Prostate gland (tissue), 2 donors: ENCODE measurements at regions not wholly inside any gene's neighbourhood (a gene's known extent, or its start where the extent isn't known, plus 50 kb on each side); places are given as distances from the start of the nearest gene placed in this dataset.

Experiments used
- DNase-seq: peaks from one replicate; pipeline ENCODE4 v3.0.0-alpha.2; 2019; ENCODE audit warnings: low spot score
- H3K27ac ChIP-seq, 2 donors: fragments of 200-600 bp; sonication (generic); 2 replicates each; pipeline ENCODE4 v1.5.1; 2017 to 2019
- H3K27me3 ChIP-seq: fragments of 200-600 bp; sonication (generic); replicated peaks from 2 replicates; pipeline ENCODE4 v1.5.1; 2019; ENCODE audit not compliant: insufficient read depth
- H3K36me3 ChIP-seq, 2 donors: fragments of 200-600 bp; sonication (generic); 1 replicate in 1 of 2; 2 replicates in 1 of 2; pipeline versions ENCODE4 v1.5.1 to v1.8.1; 2017 to 2019
- H3K4me1 ChIP-seq: fragments of 200-600 bp; sonication (generic); replicated peaks from 2 replicates; pipeline ENCODE4 v1.5.1; 2019
- H3K4me3 ChIP-seq, 2 donors: fragments of 200-600 bp; sonication (generic); 2 replicates each; pipeline ENCODE4 v1.5.1; 2017 to 2019
- H3K9me3 ChIP-seq: fragments of 200-600 bp; sonication (generic); 2 replicates; pipeline ENCODE4 v1.5.1; 2017
- CTCF ChIP-seq, 4 experiments: fragments of 200-600 bp in 2 of 4; fragments of 450-650 bp in 2 of 4; sonication (generic) in 2 of 4; IDR thresholded peaks; 1 replicate in 3 of 4; 2 replicates in 1 of 4; pipeline ENCODE4 v1.5.1; 2016 to 2019; ENCODE audit warnings: antibody characterized with exemption in 4 of 4, mild to moderate bottlenecking in 2 of 4, moderate library complexity in 2 of 4
- POLR2A ChIP-seq: fragments of 450-650 bp; IDR thresholded peaks from one replicate; pipeline ENCODE4 v1.6.1; 2016; ENCODE audit warnings: antibody characterized with exemption, mild to moderate bottlenecking
- POLR2AphosphoS5 ChIP-seq: sonication (generic); formaldehyde crosslinking; IDR thresholded peaks from one replicate; pipeline ENCODE4 v1.6.1; 2017; ENCODE audit warnings: antibody characterized with exemption
- WGBS: methylation state at CpG from one replicate; pipeline ENCODE4 v1.1.5; 2018; 5-methylcytosine and 5-hydroxymethylcytosine counted together
- intact Hi-C: fragments of 100-400 bp; cut with DNase I; formaldehyde crosslinking; loops from one replicate; pipeline ENCODE4 v1.14.2; 2022

GRCh38 chr1:209095627-209096595 lies 487.6 kb upstream of the CAMK1G start:
- no peak for DNase-seq
- 46% methylated on average over 9 of the region's 9 CpGs for WGBS
- Histone ChIP-seq H3K9me3 (no peaks in the 10 kb centered on the region), H3K27ac (no peak overlapping the region), H3K36me3 (no peaks in the 10 kb centered on the region), H3K4me3 (no peak overlapping the region), H3K4me1 (no peaks in the 10 kb centered on the region), H3K27me3 (no peaks in the 10 kb centered on the region)
- intact Hi-C loops: no loop called here
- TF ChIP-seq POLR2AphosphoS5 (no peak), CTCF (IDR thresholded peaks at IDR 0.05) (no peak), POLR2A (no peak)

GRCh38 chr1:209100460-209100859 lies 483.1 kb upstream of the CAMK1G start:
- H3K9me3 ChIP-seq: no peaks in the 10 kb centered on the region
- TF ChIP-seq CTCF (IDR thresholded peaks at IDR 0.05) (no peak), POLR2AphosphoS5 (no peak), POLR2A (no peak)
- no peaks in the 10 kb centered on the region for H3K27me3 ChIP-seq
- WGBS: 92% methylated on average over 5 of the region's 5 CpGs
- H3K27ac ChIP-seq: no peak overlapping the region
- no peaks in the 10 kb centered on the region for H3K36me3 ChIP-seq
- no peaks in the 10 kb centered on the region for H3K4me1 ChIP-seq
- DNase-seq: no peak
- intact Hi-C loops: no loop called here
- H3K4me3 ChIP-seq: no peak overlapping the region

- no peak overlapping the region for H3K4me3 ChIP-seq
- no peaks in the 10 kb centered on the region for H3K9me3 ChIP-seq
- no peaks in the 10 kb centered on the region for H3K36me3 ChIP-seq
- H3K4me1 ChIP-seq: no peaks in the 10 kb centered on the region
- no peak for DNase-seq
- intact Hi-C loops: no loop called here
- no peaks in the 10 kb centered on the region for H3K27me3 ChIP-seq
- TF ChIP-seq POLR2AphosphoS5 (no peak), POLR2A (no peak), CTCF (IDR thresholded peaks at IDR 0.05) (no peak)
- H3K27ac ChIP-seq: no peak overlapping the region
- WGBS: 81% methylated on average over 5 of the region's 5 CpGs
Observed at GRCh38 chr1:209101106-209101505, 482.4 kb upstream of the CAMK1G start.

GRCh38 chr1:209102120-209102519 lies 481.4 kb upstream of the CAMK1G start:
- no peaks in the 10 kb centered on the region for H3K27me3 ChIP-seq
- no peaks in the 10 kb centered on the region for H3K9me3 ChIP-seq
- 54% methylated on average over 4 of the region's 4 CpGs for WGBS
- intact Hi-C loops: no loop called here
- no peak overlapping the region for H3K27ac ChIP-seq
- H3K4me3 ChIP-seq: no peak overlapping the region
- no peak for DNase-seq
- no peaks in the 10 kb centered on the region for H3K4me1 ChIP-seq
- no peaks in the 10 kb centered on the region for H3K36me3 ChIP-seq
- TF ChIP-seq CTCF (IDR thresholded peaks at IDR 0.05) (no peak), POLR2A (no peak), POLR2AphosphoS5 (no peak)

GRCh38 chr1:209102531-209102930 lies 481.0 kb upstream of the CAMK1G start:
- Histone ChIP-seq H3K36me3 (no peaks in the 10 kb centered on the region), H3K9me3 (no peaks in the 10 kb centered on the region), H3K27ac (no peak overlapping the region), H3K27me3 (no peaks in the 10 kb centered on the region), H3K4me3 (no peak overlapping the region), H3K4me1 (no peaks in the 10 kb centered on the region)
- no peak for DNase-seq
- WGBS: 75% methylated on average over 4 of the region's 4 CpGs
- TF ChIP-seq CTCF (IDR thresholded peaks at IDR 0.05) (no peak), POLR2A (no peak), POLR2AphosphoS5 (no peak)
- intact Hi-C loops: no loop called here
